Stimulated activated naive CD4-positive, alpha-beta T cell treated with Interleukin-2 at 50 U/mL for 16 hours (primary cell): ENCODE measurements at regions not wholly inside any gene's neighbourhood (a gene's known extent, or its start where the extent isn't known, plus 50 kb on each side); places are given as distances from the start of the nearest gene placed in this dataset.

ENCODE experiments used
- DNase-seq: peaks from one replicate; lab custom pipeline; 2025; lab: John Stamatoyannopoulos, UW

GRCh38 chr14:71467361-71467811 lies 464.8 kb upstream of the RGS6 start:
- DNase-seq: no peak

GRCh38 chr14:71468701-71469100 lies 463.5 kb upstream of the RGS6 start:
- DNase-seq: no peak

- no peak for DNase-seq
These were observed 462.4 kb upstream of the RGS6 start for GRCh38 chr14:71469643-71470335.

GRCh38 chr14:71471634-71472355 lies 460.4 kb upstream of the RGS6 start:
- no peak for DNase-seq

GRCh38 chr14:71472356-71473340 lies 459.6 kb upstream of the RGS6 start:
- DNase-seq: no peak

- no peak for DNase-seq
These were observed 458.4 kb upstream of the RGS6 start for GRCh38 chr14:71473843-71474242.

GRCh38 chr14:71474301-71475265 lies 457.6 kb upstream of the RGS6 start:
- no peak for DNase-seq

GRCh38 chr14:71475916-71476315 lies 456.3 kb upstream of the RGS6 start:
- no peak for DNase-seq

GRCh38 chr14:71478542-71478941 lies 453.7 kb upstream of the RGS6 start:
- no peak for DNase-seq

GRCh38 chr14:71481021-71481654 lies 451.1 kb upstream of the RGS6 start:
- DNase-seq: no peak

GRCh38 chr14:71482671-71483070 lies 449.6 kb upstream of the RGS6 start:
- DNase-seq: no peak

GRCh38 chr14:71483154-71483553 lies 449.1 kb upstream of the RGS6 start:
- DNase-seq: no peak

- no peak for DNase-seq
These were observed 446.4 kb upstream of the RGS6 start for GRCh38 chr14:71485833-71486232.

GRCh38 chr14:71486279-71486678 lies 445.9 kb upstream of the RGS6 start:
- DNase-seq: no peak

GRCh38 chr14:71487449-71487848 lies 444.8 kb upstream of the RGS6 start:
- no peak for DNase-seq

GRCh38 chr14:71487941-71488340 lies 444.3 kb upstream of the RGS6 start:
- DNase-seq: no peak

GRCh38 chr14:71488703-71489191 lies 443.5 kb upstream of the RGS6 start:
- no peak for DNase-seq

- no peak for DNase-seq
These were observed 442.5 kb upstream of the RGS6 start for GRCh38 chr14:71489742-71490141.

GRCh38 chr14:71491931-71492330 lies 440.3 kb upstream of the RGS6 start:
- no peak for DNase-seq

GRCh38 chr14:71492346-71492745 lies 439.9 kb upstream of the RGS6 start:
- no peak for DNase-seq
